ENCODE measurements at regions not wholly inside any gene's neighbourhood (a gene's known extent, or its start where the extent isn't known, plus 50 kb on each side); places are given as distances from the start of the nearest gene placed in this dataset.

- Histone ChIP-seq H3K27me3 (ENCODE audit: control insufficient read depth in 4 of 4, insufficient read depth in 4 of 4, low read length in 3 of 4) (no peaks in the 10 kb centered on the region), H3K36me3 (ENCODE audit: control insufficient read depth in 4 of 4, insufficient read depth in 3 of 4, low read depth in 1 of 4, low read length in 3 of 4) (no peaks in the 10 kb centered on the region), H3K9ac (ENCODE audit: low read depth in 1 of 2, low read length in 2 of 2) (no peak overlapping the region), H3K4me1 (ENCODE audit: control insufficient read depth in 4 of 4, insufficient read depth in 4 of 4, low read length in 3 of 4) (no peaks in the 10 kb centered on the region), H3K9me3 (ENCODE audit: control insufficient read depth in 4 of 4, low read length in 3 of 4) (peaks cover 0 to 6% (median 0%) of the 10 kb centered on the region in 4 donors), H3K27ac (ENCODE audit: low read depth in 1 of 2, low read length in 2 of 2) (no peak overlapping the region), H3K4me3 (ENCODE audit: low read depth in 1 of 3, low read length in 3 of 3) (no peak overlapping the region)
- 91% methylated on average over 7 of the region's 7 CpGs for WGBS
- DNase-seq (ENCODE audit: low spot score), result no peak
- no peak for TF ChIP-seq MAX (IDR thresholded peaks at IDR 0.05)
- no peak for TF ChIP-seq NR2F2 (IDR thresholded peaks at IDR 0.05)
- TF ChIP-seq REST (IDR thresholded peaks at IDR 0.05), result no peak
- no peak for TF ChIP-seq HNF4G (IDR thresholded peaks at IDR 0.05)
- TF ChIP-seq YY1 (IDR thresholded peaks at IDR 0.05), result no peak
- TF ChIP-seq JUND (IDR thresholded peaks at IDR 0.05), result no peak
- TF ChIP-seq FOXA1 (IDR thresholded peaks at IDR 0.05), result no peak
- TF ChIP-seq ATF3 (IDR thresholded peaks at IDR 0.05), result no peak
- no peak for TF ChIP-seq GABPA (IDR thresholded peaks at IDR 0.05 in 1 of 2, conservative IDR thresholded peaks at IDR 0.05 in 1 of 2)
- no peak for TF ChIP-seq ZBTB33 (IDR thresholded peaks at IDR 0.05)
- no peak for TF ChIP-seq EGR1 (IDR thresholded peaks at IDR 0.05; ENCODE audit: low read depth in 2 of 2)
- no peak for TF ChIP-seq HNF4A (conservative IDR thresholded peaks at IDR 0.05)
- TF ChIP-seq RAD21 (IDR thresholded peaks at IDR 0.05), result no peak
These were observed 151.5 kb downstream of the BTBD3 start for GRCh38 chr20:12069181-12069580.

GRCh38 chr20:12072221-12072953, 154.7 kb downstream of the BTBD3 start:
- H3K4me3 ChIP-seq (ENCODE audit: low read depth in 1 of 3, low read length in 3 of 3), result no peak overlapping the region
- no peak overlapping the region for H3K9ac ChIP-seq (ENCODE audit: low read depth in 1 of 2, low read length in 2 of 2)
- no peak overlapping the region for H3K27ac ChIP-seq (ENCODE audit: low read depth in 1 of 2, low read length in 2 of 2)
- TF ChIP-seq JUND (IDR thresholded peaks at IDR 0.05) (no peak), TAF1 (conservative IDR thresholded peaks at IDR 0.05) (no peak), REST (IDR thresholded peaks at IDR 0.05) (no peak), YY1 (IDR thresholded peaks at IDR 0.05) (no peak), SP1 (IDR thresholded peaks at IDR 0.05) (no peak), ATF3 (IDR thresholded peaks at IDR 0.05) (no peak), ZBTB33 (IDR thresholded peaks at IDR 0.05) (no peak), GABPA (IDR thresholded peaks at IDR 0.05 in 1 of 2, conservative IDR thresholded peaks at IDR 0.05 in 1 of 2) (no peak), RXRA (IDR thresholded peaks at IDR 0.05) (no peak), RAD21 (IDR thresholded peaks at IDR 0.05) (no peak), EGR1 (IDR thresholded peaks at IDR 0.05; ENCODE audit: low read depth in 2 of 2) (no peak), MAX (IDR thresholded peaks at IDR 0.05) (no peak)
- WGBS, result 70% methylated on average over 8 of the region's 8 CpGs
- H3K27me3 ChIP-seq (ENCODE audit: control insufficient read depth in 4 of 4, insufficient read depth in 4 of 4, low read length in 3 of 4), result peaks cover 0 to 4% (median 0%) of the 10 kb centered on the region in 4 donors
- DNase-seq (ENCODE audit: low spot score), result no peak
- no peaks in the 10 kb centered on the region for H3K4me1 ChIP-seq (ENCODE audit: control insufficient read depth in 4 of 4, insufficient read depth in 4 of 4, low read length in 3 of 4)
- no peaks in the 10 kb centered on the region for H3K9me3 ChIP-seq (ENCODE audit: control insufficient read depth in 4 of 4, low read length in 3 of 4)
- no peaks in the 10 kb centered on the region for H3K36me3 ChIP-seq (ENCODE audit: control insufficient read depth in 4 of 4, insufficient read depth in 3 of 4, low read depth in 1 of 4, low read length in 3 of 4)
